DMS 273 treated with DMSO at 0.1 percent for 48 hours (cell line): ENCODE measurements at regions not wholly inside any gene's neighbourhood (a gene's known extent, or its start where the extent isn't known, plus 50 kb on each side); places are given as distances from the start of the nearest gene placed in this dataset.

Experiments
- DNase-seq: peaks from one replicate; lab custom pipeline; 2025; lab: John Stamatoyannopoulos, UW

GRCh38 chr9:78866207-78867132, 569.5 kb downstream of the PSAT1 start:
- no peak for DNase-seq

DNA sequence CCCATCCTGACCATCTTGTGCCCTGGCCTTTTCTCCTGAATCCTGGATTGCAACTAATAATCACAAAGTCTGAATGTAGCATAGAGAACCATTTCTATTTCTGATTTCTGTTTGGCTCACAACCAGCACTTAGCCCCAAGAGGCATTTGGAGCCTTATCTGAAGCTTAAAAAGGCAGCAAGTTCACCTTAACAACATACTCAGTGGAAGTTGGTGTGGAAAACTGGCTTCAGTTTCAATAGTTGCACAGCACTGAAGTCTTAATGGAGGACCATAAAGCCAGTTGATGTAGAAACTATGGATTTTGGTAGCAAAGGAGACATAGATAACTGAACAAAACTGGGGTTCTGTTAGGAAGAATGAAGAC, 574.1 kb downstream of the PSAT1 start:
- no peak for DNase-seq

GRCh38 chr9:78871452-78872331, 574.8 kb downstream of the PSAT1 start:
- no peak for DNase-seq

DNA sequence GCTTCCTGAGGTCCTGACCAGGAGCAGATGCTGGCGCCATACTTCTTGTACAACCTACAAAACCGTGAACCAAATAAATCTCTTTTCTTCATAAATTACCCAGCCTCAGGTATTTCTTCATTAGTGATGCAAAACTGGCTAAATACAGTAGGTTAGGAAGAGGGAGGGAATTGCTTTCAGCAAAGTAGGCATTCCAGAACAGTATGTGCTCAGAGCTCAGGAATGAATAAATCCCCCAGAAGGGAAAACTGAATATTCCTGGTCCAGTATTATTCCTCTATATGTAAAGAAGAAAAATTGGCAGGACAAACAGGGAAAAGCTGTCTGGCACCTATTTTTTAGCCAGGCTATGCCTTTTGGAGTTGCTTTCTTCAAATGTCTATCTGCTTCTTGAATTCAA, 577.1 kb downstream of the PSAT1 start:
- DNase-seq = no peak

DNA sequence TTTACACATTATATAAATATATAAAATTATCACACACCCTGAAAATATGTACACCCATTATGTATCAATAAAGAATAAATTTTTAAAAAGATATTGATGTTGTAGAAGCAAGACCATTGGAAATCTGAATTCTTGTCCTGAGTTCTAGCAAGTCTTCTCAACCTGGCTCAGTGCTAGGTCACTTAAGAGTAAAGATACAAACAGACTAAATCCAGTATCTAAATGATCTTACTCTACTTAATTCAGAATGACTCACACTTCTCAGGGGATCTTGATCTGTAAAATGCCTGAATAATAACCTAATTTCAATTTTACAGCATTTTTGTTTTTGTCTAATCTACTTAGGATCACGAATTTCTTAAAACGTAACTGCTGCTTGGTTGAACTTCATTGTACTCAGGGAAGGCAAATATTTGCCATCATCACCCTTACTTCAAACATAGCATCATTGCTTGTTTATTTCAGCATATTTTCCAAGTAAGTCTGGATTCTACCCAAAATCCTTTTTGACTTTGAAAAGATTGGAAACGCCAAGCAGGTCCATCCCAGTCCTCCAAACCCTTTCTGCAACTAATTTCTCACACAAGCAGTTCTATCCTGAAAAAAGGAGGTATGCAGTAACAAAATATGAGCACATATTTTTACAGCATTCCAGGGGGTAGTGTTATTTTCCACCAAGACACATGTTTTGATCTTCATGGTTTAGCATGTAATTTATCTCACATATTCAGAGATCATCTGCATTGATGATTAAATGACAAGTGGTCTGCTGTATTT, 582.6 kb downstream of the PSAT1 start:
- no peak for DNase-seq

GRCh38 chr9:78881295-78881694, 584.4 kb downstream of the PSAT1 start:
- DNase-seq = no peak

DNA sequence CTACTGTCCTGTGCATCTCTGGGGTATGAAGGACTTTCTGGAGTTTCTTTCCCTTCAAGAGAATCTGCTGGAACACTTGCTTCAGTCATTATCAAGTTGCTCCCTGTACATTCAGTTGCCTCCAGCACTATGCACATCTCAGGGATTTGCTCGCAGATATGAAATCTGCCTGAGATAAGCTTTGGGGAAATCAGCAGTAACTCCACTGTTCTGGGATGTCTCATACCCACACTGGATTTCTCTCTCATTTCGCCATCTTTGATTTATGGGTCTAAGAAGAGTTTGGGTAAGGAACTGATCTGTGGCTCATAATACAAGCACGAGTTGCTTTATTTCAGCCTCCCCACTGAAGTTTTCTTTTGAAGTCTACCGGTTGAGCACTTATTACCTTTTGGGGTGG, 585.6 kb downstream of the PSAT1 start:
- no peak for DNase-seq

DNA sequence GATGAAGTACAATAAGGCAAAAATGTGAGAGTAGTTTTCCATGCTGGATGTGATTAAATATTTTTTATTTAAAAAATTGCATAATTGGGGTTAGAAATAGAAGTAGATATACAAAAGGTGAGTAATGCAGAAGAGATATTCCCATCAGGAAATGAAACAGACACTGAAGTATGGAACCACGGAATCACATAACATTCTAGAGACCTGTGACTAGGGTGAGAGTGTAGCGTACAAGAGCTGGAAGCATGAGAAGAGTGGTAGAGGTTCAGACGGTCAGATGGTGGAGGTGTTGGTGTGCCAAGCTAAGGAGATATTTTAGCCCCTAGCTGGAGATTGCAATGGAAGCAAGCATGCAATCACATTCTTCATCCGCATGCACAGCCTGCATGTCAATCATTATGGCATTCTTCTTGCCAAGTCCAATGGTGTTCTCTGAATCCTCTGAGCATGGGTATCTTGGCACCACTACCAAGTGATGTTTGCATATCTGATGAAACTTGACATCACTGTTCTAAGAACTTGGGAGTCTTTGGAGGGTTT, 587.8 kb downstream of the PSAT1 start:
- no peak for DNase-seq

DNA sequence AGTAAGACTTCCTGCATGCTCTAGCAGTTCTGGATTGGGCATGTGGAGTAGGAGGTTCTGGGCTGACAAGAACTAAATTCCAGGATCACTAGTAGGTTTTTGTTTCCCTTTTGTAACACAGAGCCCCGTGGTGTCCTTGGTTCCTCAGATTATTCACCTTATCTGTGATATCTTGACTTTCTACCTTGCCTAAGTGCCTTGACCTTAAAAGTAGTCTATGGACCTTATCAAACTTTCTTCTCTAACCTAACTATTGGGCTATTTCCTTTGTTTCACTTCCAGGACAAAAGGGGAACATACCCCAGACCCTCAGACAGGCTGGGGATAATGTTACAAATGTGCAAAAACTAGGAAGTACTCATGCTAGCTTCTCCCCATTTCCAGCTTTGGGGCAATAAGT, 595.3 kb downstream of the PSAT1 start:
- no peak for DNase-seq

GRCh38 chr9:78892769-78893168, 595.8 kb downstream of the PSAT1 start:
- DNase-seq = no peak

DNA sequence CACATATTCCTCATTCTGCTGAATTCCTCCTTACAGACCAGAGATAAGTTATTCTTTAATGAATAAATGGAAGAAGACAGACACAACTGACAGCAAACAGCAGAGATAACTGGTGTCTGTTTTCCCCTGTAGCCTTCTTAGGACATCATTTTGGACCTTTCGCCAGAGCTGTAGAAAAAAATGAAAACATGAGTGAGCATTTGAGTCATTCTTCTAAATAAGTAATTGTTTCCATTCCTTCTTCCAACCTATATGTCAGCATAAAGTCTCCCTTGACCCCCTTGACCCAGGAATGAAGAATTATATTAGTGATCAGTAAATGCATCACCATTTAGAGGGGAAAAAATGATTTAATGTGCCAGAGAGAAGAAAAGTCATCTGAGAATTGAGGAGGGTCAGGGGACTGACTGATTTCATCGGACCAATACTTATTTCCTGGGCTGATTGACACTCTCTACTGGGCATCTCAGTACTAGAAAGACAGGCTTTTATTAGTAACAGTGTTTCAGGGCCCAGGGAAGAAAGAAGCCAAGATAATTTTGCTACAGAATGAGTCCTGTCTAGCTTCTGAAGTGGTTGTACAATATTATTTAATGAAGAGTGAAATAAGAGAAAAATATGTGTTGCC, 597.0 kb downstream of the PSAT1 start:
- DNase-seq = no peak

DNA sequence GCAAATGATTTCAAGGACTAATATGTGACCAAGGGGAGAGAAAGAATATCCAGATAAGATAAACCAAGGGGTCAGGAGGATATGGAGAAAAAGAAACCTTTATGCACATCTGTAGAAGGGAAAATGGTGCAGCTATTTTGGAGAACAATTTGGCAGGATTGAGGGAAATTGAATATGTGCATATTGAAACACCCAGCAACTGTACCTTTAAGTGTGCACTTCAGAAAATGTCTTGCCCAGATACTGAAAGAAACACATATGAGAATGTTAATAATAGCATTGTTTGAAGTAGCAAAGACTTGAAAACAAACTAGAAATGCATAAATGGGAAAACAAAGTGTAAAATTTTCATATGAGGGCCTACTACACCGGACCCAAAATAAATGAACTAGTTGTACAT, 599.6 kb downstream of the PSAT1 start:
- DNase-seq = no peak

DNA sequence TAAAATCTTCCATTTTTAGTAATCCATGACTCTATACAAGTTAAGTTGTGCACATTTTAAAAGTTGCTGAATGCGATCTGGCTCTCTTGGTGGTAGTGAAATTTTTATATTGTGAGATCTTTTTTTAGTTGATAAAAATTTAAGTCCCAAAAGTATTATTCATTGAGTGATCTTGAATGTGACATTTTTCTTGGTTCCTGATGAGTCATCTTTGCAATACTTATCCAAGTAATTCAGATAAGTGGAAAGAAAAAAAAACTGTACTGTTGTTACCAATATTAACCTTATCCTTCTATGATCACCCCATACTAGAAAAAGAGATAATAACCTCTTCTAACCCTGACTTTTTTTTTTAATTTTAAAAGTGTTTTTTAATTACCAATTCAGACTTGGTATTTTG, 601.3 kb downstream of the PSAT1 start:
- no peak for DNase-seq

DNA sequence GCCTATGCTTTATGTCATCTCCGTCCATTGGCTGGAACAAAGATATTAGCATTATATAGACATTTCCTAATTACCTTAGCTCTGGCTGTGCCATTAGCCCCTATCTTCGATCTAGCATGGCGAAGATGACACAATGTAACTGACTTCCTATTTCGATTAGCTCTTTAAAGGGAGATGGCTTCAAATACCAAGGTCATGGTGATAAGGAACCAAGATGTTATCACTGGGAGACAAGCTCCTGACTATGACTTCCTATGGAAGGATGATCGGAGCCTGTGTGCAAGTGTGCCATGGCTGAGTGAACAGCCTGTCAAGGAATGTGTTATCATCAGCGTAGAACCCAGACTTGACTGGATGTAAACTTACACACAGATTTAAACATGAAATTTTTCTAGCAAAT, 602.1 kb downstream of the PSAT1 start:
- DNase-seq = no peak

- no peak for DNase-seq
Measured at GRCh38 chr9:78900500-78900899, 603.6 kb downstream of the PSAT1 start.

GRCh38 chr9:78902051-78902450, 605.1 kb downstream of the PSAT1 start:
- no peak for DNase-seq

- no peak for DNase-seq
Measured at GRCh38 chr9:78903581-78903980, 606.7 kb downstream of the PSAT1 start.

- DNase-seq = no peak
Measured at GRCh38 chr9:78904686-78905085, 607.8 kb downstream of the PSAT1 start.

DNA sequence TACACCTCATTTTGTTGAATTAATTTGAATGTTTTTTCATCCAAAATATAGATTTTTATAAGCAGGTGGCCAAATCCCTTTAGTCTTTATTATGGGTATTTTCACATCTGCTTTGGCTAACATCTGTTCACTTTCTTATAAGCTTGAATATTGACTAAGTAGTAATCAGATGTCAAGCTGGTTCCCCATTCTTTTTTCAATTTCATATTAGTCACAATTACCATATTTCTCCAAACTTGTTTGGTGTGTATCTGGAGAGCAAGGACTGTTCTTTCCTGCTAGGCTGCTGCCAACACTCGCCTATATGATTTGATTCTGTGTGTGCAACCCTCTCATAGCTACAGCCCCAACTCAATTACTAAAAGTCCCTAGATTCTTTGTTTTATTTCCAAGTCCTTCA, 608.5 kb downstream of the PSAT1 start:
- DNase-seq = no peak

DNA sequence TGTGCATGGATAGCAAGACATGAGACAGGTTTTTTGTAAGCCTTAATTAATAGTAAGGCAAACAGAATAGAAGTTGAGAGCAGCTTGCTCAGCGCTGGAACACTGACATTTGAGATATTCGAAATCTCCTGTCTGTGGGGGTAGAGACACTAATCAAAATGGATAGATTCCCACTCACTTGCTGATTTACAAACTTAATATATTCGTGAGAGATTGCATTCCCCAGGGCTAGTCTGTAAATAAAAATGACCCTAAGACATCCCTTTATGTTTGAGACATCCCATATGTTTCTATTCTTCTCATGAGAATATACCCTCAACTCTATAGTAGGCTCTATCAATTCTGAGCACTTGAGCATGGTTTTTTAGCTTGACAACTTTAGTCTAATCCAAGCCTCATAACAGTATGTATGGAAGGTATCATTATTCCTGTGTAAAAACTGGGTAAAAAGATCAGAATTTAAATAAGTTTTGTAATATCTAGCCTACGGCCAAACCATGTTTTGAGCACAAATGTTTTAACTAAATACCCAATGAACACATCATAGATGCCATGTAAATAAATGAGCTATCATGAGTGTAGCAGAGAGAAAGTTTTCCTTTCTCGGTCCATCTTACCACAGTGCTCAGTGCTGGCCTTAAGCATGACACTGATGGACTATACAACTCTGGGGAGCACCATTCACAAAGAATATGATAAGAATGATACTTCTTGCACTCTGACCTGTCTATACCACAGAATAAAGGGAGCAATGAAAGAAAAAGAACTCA, 609.2 kb downstream of the PSAT1 start:
- DNase-seq = no peak

DNA sequence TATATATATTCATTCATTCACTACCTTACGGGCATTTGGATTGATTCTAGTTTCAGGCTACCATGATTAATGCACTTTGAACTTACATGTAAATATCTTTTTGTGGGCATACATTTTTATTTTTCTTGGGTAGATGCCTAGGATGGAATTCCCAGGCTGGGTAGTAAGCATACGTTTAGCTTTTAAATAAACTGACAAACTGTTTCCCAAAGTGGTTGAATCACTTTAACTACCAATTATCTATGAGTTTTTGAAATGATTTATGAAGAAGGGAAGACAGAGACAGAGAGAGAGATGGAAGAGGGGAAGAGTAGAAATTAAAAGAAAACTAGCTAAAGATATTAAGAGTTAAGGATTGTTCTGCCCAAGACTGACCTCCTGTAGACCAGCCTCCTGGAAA, 612.6 kb downstream of the PSAT1 start:
- no peak for DNase-seq
